ENCODE measurements at regions not wholly inside any gene's neighbourhood (a gene's known extent, or its start where the extent isn't known, plus 50 kb on each side); places are given as distances from the start of the nearest gene placed in this dataset.

GRCh38 chr15:98025237-98025636, 64.7 kb downstream of the ARRDC4 start:
- no peak for DNase-seq

- no peak for DNase-seq
Measured at GRCh38 chr15:98034731-98035130, 74.2 kb downstream of the ARRDC4 start.

- DNase-seq, result no peak
Measured at GRCh38 chr15:98035134-98035533, 74.6 kb downstream of the ARRDC4 start.

GRCh38 chr15:98035577-98036010, 75.1 kb downstream of the ARRDC4 start:
- no peak for DNase-seq

- no peak for DNase-seq
Measured at GRCh38 chr15:98039596-98039995, 79.1 kb downstream of the ARRDC4 start.

GRCh38 chr15:98040146-98040545, 79.6 kb downstream of the ARRDC4 start:
- DNase-seq, result no peak

GRCh38 chr15:98043160-98044014, 82.9 kb downstream of the ARRDC4 start:
- no peak for DNase-seq

GRCh38 chr15:98051734-98052133, 91.2 kb downstream of the ARRDC4 start:
- no peak for DNase-seq

- DNase-seq, result no peak
Measured at GRCh38 chr15:98057453-98057852, 97.0 kb downstream of the ARRDC4 start.

- DNase-seq, result no peak
Measured at GRCh38 chr15:98062869-98063268, 102.4 kb downstream of the ARRDC4 start.

GRCh38 chr15:98063315-98063714, 102.8 kb downstream of the ARRDC4 start:
- DNase-seq, result no peak

- DNase-seq, result no peak
Measured at GRCh38 chr15:98063871-98064270, 103.4 kb downstream of the ARRDC4 start.

- no peak for DNase-seq
Measured at GRCh38 chr15:98067339-98067738, 106.8 kb downstream of the ARRDC4 start.

GRCh38 chr15:98069256-98069655, 108.8 kb downstream of the ARRDC4 start:
- no peak for DNase-seq

- DNase-seq, result no peak
Measured at GRCh38 chr15:98070137-98070536, 109.6 kb downstream of the ARRDC4 start.

GRCh38 chr15:98071786-98072185, 111.3 kb downstream of the ARRDC4 start:
- DNase-seq, result no peak

GRCh38 chr15:98075441-98075840, 114.9 kb downstream of the ARRDC4 start:
- no peak for DNase-seq

- DNase-seq, result no peak
Measured at GRCh38 chr15:98076021-98076816, 115.7 kb downstream of the ARRDC4 start.

GRCh38 chr15:98077186-98077585, 116.7 kb downstream of the ARRDC4 start:
- no peak for DNase-seq

GRCh38 chr15:98080791-98081190, 120.3 kb downstream of the ARRDC4 start:
- no peak for DNase-seq

- no peak for DNase-seq
Measured at GRCh38 chr15:98083203-98083910, 122.9 kb downstream of the ARRDC4 start.

- DNase-seq, result no peak
Measured at GRCh38 chr15:98085003-98085639, 124.6 kb downstream of the ARRDC4 start.

All from activated CD4-positive, CD25-positive, alpha-beta regulatory T cell treated with anti-CD3 and anti-CD28 coated beads, Interleukin-2, amount 50 U/mL, for 72 hours (primary cell).